ENCODE measurements at regions not wholly inside any gene's neighbourhood (a gene's known extent, or its start where the extent isn't known, plus 50 kb on each side); places are given as distances from the start of the nearest gene placed in this dataset.

- Mint-ChIP-seq H3K4me3 (ENCODE audit: unreplicated experiment) (no peak overlapping the region), H3K9me3 (ENCODE audit: low read depth) (no peaks in the 10 kb centered on the region), H3K4me1 (ENCODE audit: low read depth) (no peaks in the 10 kb centered on the region), H3K27me3 (ENCODE audit: low read depth) (peaks cover 28% of the 10 kb centered on the region), H3K27ac (ENCODE audit: unreplicated experiment) (no peak overlapping the region), H3K36me3 (ENCODE audit: low read depth) (no peaks in the 10 kb centered on the region)
- no peak for DNase-seq (ENCODE audit: low spot score)
- no peak for TF ChIP-seq CTCF (IDR thresholded peaks at IDR 0.05)
These were observed 167.6 kb downstream of the WT1 start for GRCh38 chr11:32267679-32268187.

GRCh38 chr11:32273931-32274330, 161.4 kb downstream of the WT1 start:
- H3K4me3 Mint-ChIP-seq (ENCODE audit: unreplicated experiment), result no peak overlapping the region
- peaks cover 23% of the 10 kb centered on the region for H3K27me3 Mint-ChIP-seq (ENCODE audit: low read depth)
- DNase-seq (ENCODE audit: low spot score), result no peak
- H3K9me3 Mint-ChIP-seq (ENCODE audit: low read depth), result no peaks in the 10 kb centered on the region
- no peaks in the 10 kb centered on the region for H3K4me1 Mint-ChIP-seq (ENCODE audit: low read depth)
- TF ChIP-seq CTCF (IDR thresholded peaks at IDR 0.05), result no peak
- H3K27ac Mint-ChIP-seq (ENCODE audit: unreplicated experiment), result no peak overlapping the region
- H3K36me3 Mint-ChIP-seq (ENCODE audit: low read depth), result no peaks in the 10 kb centered on the region

- peaks cover 2% of the 10 kb centered on the region for H3K27me3 Mint-ChIP-seq (ENCODE audit: low read depth)
- no peak overlapping the region for H3K27ac Mint-ChIP-seq (ENCODE audit: unreplicated experiment)
- DNase-seq (ENCODE audit: low spot score), result no peak
These were observed 155.7 kb downstream of the WT1 start for GRCh38 chr11:32279672-32280071.

GRCh38 chr11:32280339-32280738, 155.0 kb downstream of the WT1 start:
- H3K27ac Mint-ChIP-seq (ENCODE audit: unreplicated experiment), result no peak overlapping the region
- TF ChIP-seq CTCF (IDR thresholded peaks at IDR 0.05), result no peak
- H3K36me3 Mint-ChIP-seq (ENCODE audit: low read depth), result peaks cover 2% of the 10 kb centered on the region

More at GRCh38 chr11:32279672-32280071, 155.7 kb downstream of the WT1 start:
- H3K4me1 Mint-ChIP-seq (ENCODE audit: low read depth), result no peaks in the 10 kb centered on the region
- no peak overlapping the region for H3K4me3 Mint-ChIP-seq (ENCODE audit: unreplicated experiment)
- peaks cover 4% of the 10 kb centered on the region for H3K9me3 Mint-ChIP-seq (ENCODE audit: low read depth)
- H3K36me3 Mint-ChIP-seq (ENCODE audit: low read depth), result peaks cover 2% of the 10 kb centered on the region
- peak; percentile 26 for TF ChIP-seq CTCF (IDR thresholded peaks at IDR 0.05)

GRCh38 chr11:32288276-32288675, 147.1 kb downstream of the WT1 start:
- TF ChIP-seq CTCF (IDR thresholded peaks at IDR 0.05), result peak; percentile 10
- Mint-ChIP-seq H3K4me3 (ENCODE audit: unreplicated experiment) (no peak overlapping the region), H3K36me3 (ENCODE audit: low read depth) (no peaks in the 10 kb centered on the region), H3K9me3 (ENCODE audit: low read depth) (peaks cover 6% of the 10 kb centered on the region), H3K4me1 (ENCODE audit: low read depth) (no peaks in the 10 kb centered on the region), H3K27me3 (ENCODE audit: low read depth) (no peaks in the 10 kb centered on the region), H3K27ac (ENCODE audit: unreplicated experiment) (no peak overlapping the region)
- DNase-seq (ENCODE audit: low spot score), result no peak

More at GRCh38 chr11:32280339-32280738, 155.0 kb downstream of the WT1 start:
- DNase-seq (ENCODE audit: low spot score), result no peak
- H3K27me3 Mint-ChIP-seq (ENCODE audit: low read depth), result peaks cover 2% of the 10 kb centered on the region
- H3K4me1 Mint-ChIP-seq (ENCODE audit: low read depth), result no peaks in the 10 kb centered on the region
- no peak overlapping the region for H3K4me3 Mint-ChIP-seq (ENCODE audit: unreplicated experiment)
- peaks cover 4% of the 10 kb centered on the region for H3K9me3 Mint-ChIP-seq (ENCODE audit: low read depth)

Measured in chondrocyte (in vitro differentiated cells).